CD4-positive, alpha-beta memory T cell (primary cell): ENCODE measurements at regions not wholly inside any gene's neighbourhood (a gene's known extent, or its start where the extent isn't known, plus 50 kb on each side); places are given as distances from the start of the nearest gene placed in this dataset.
"Not testable (repeated sequence)": the region's sequence is repeated elsewhere in the genome, so short reads cannot be mapped to it uniquely, and the experiment has no call there.

Source experiments
- CTCF ChIA-PET: fragments of 350-600 bp; sonication (Branson Sonifier 250); formaldehyde crosslinking; loops from one replicate; lab custom pipeline; 2021; ENCODE audit warnings: inconsistent platforms; ENCODE audit not compliant: partially characterized antibody; lab: Charles Lee
- POLR2A ChIA-PET: fragments of 350-600 bp; sonication (Branson Sonifier 250); formaldehyde crosslinking; loops from one replicate; lab custom pipeline; 2021; ENCODE audit not compliant: partially characterized antibody; lab: Charles Lee
- DNase-seq, 5 donors: peaks; one replicate each; pipeline versions ENCODE4 v3.0.0 to v3.0.0-alpha.2; 2020 to 2022; ENCODE audit warnings: mixed read lengths in 1 of 5
- H3K27ac ChIP-seq: one replicate; pipeline ENCODE4 v1.7.0; 2013; ENCODE audit warnings: low read depth, low read length
- H3K27me3 ChIP-seq: 2 replicates; pipeline ENCODE4 v1.7.0; 2013; ENCODE audit warnings: mild to moderate bottlenecking, low read length, moderate library complexity; ENCODE audit not compliant: insufficient read depth
- H3K36me3 ChIP-seq: 2 replicates; pipeline ENCODE4 v1.7.0; 2013; ENCODE audit warnings: mild to moderate bottlenecking, low read length, moderate library complexity; ENCODE audit not compliant: insufficient read depth
- H3K4me1 ChIP-seq: 2 replicates; pipeline ENCODE4 v1.7.0; 2013; ENCODE audit warnings: mild to moderate bottlenecking, low read length, moderate library complexity; ENCODE audit not compliant: insufficient read depth
- H3K4me3 ChIP-seq, 2 donors: one replicate each; pipeline ENCODE4 v1.7.0; 2013; ENCODE audit warnings: low read length in 2 of 2, mild to moderate bottlenecking in 1 of 2
- H3K9me3 ChIP-seq, 2 donors: one replicate each; pipeline ENCODE4 v1.7.0; 2013; ENCODE audit warnings: low read length in 2 of 2, control low read depth in 1 of 2; ENCODE audit not compliant: control insufficient read depth in 1 of 2
- H3K27ac Mint-ChIP-seq, 7 donors: one replicate each; pipeline ENCODE4 v1.8.0; 2020 to 2021; ENCODE audit warnings: mixed read lengths in 7 of 7, mild to moderate bottlenecking in 6 of 7, inconsistent platforms in 3 of 7, moderate library complexity in 3 of 7
- H3K27me3 Mint-ChIP-seq, 2 donors: one replicate each; pipeline ENCODE4 v1.8.0; 2020 to 2021; ENCODE audit warnings: mixed read lengths in 2 of 2
- H3K36me3 Mint-ChIP-seq, 2 donors: one replicate each; pipeline ENCODE4 v1.8.0; 2020 to 2021; ENCODE audit warnings: mixed read lengths in 2 of 2, inconsistent platforms in 1 of 2, mild to moderate bottlenecking in 1 of 2
- H3K4me1 Mint-ChIP-seq, 4 donors: one replicate each; pipeline ENCODE4 v1.8.0; 2020 to 2021; ENCODE audit warnings: mixed read lengths in 4 of 4, mild to moderate bottlenecking in 1 of 4
- H3K4me3 Mint-ChIP-seq, 8 donors: one replicate each; pipeline ENCODE4 v1.8.0; 2020 to 2021; ENCODE audit warnings: mixed read lengths in 8 of 8, mild to moderate bottlenecking in 7 of 8, moderate library complexity in 6 of 8, inconsistent platforms in 3 of 8
- H3K9me3 Mint-ChIP-seq, 8 donors: one replicate each; pipeline ENCODE4 v1.8.0; 2020 to 2021; ENCODE audit warnings: mixed read lengths in 8 of 8, mild to moderate bottlenecking in 5 of 8, inconsistent platforms in 3 of 8, moderate library complexity in 1 of 8
- intact Hi-C: fragments of 100-400 bp; cut with micrococcal nuclease; formaldehyde crosslinking; loops from one replicate; pipeline ENCODE4 v1.15.1; 2023

GRCh38 chr14:27668531-27668930 lies 1070.7 kb upstream of the NOVA1 start:
- no peaks in the 10 kb centered on the region for H3K4me1 Mint-ChIP-seq
- no peak overlapping the region for H3K27ac Mint-ChIP-seq
- H3K27ac ChIP-seq: no peak overlapping the region
- H3K27me3 Mint-ChIP-seq: no peaks in the 10 kb centered on the region
- ChIA-PET CTCF (no interaction called here), POLR2A (no interaction called here)
- peaks cover 4 to 43% (median 30%) of the 10 kb centered on the region in 8 donors for H3K9me3 Mint-ChIP-seq
- peaks cover 0 to 8% of the 10 kb centered on the region in 2 donors for H3K9me3 ChIP-seq
- H3K4me1 ChIP-seq: no peaks in the 10 kb centered on the region
- intact Hi-C loops: no loop called here
- H3K27me3 ChIP-seq: no peaks in the 10 kb centered on the region
- no peaks in the 10 kb centered on the region for H3K36me3 Mint-ChIP-seq
- H3K36me3 ChIP-seq: no peaks in the 10 kb centered on the region
- no peak for DNase-seq
- no peak overlapping the region for H3K4me3 ChIP-seq
- no peak overlapping the region for H3K4me3 Mint-ChIP-seq

GRCh38 chr14:27672047-27672446 lies 1074.2 kb upstream of the NOVA1 start:
- Histone ChIP-seq H3K36me3 (no peaks in the 10 kb centered on the region), H3K9me3 (peaks cover 0 to 8% of the 10 kb centered on the region in 2 donors), H3K4me1 (no peaks in the 10 kb centered on the region), H3K27me3 (no peaks in the 10 kb centered on the region), H3K4me3 (no peak overlapping the region), H3K27ac (no peak overlapping the region)
- DNase-seq: no peak
- no peak overlapping the region for H3K27ac Mint-ChIP-seq
- H3K9me3 Mint-ChIP-seq: peaks cover 4 to 32% (median 25%) of the 10 kb centered on the region in 8 donors
- no peaks in the 10 kb centered on the region for H3K4me1 Mint-ChIP-seq
- H3K36me3 Mint-ChIP-seq: no peaks in the 10 kb centered on the region
- ChIA-PET CTCF (no interaction called here), POLR2A (interaction anchor here (0.5 kb wide), 1 partner anchor 201 kb away, joined by 3 read pairs; no protein-coding TSS in a partner anchor)
- intact Hi-C loops: no loop called here
- no peak overlapping the region for H3K4me3 Mint-ChIP-seq
- no peaks in the 10 kb centered on the region for H3K27me3 Mint-ChIP-seq

GRCh38 chr14:27672811-27673737 lies 1075.2 kb upstream of the NOVA1 start:
- intact Hi-C loops, H3K27ac Mint-ChIP-seq: not testable (repeated sequence)

GRCh38 chr14:27686137-27686536 lies 1080.5 kb upstream of the FOXG1 start:
- intact Hi-C loops: no loop called here
- Histone ChIP-seq H3K9me3 (no peaks in the 10 kb centered on the region), H3K27ac (no peak overlapping the region), H3K4me3 (no peak overlapping the region), H3K27me3 (no peaks in the 10 kb centered on the region), H3K4me1 (no peaks in the 10 kb centered on the region), H3K36me3 (no peaks in the 10 kb centered on the region)
- H3K27ac Mint-ChIP-seq: no peak overlapping the region
- no peaks in the 10 kb centered on the region for H3K4me1 Mint-ChIP-seq
- POLR2A ChIA-PET: no interaction called here
- H3K4me3 Mint-ChIP-seq: no peak overlapping the region
- H3K36me3 Mint-ChIP-seq: no peaks in the 10 kb centered on the region
- H3K9me3 Mint-ChIP-seq: peaks cover 4 to 29% (median 10%) of the 10 kb centered on the region in 8 donors
- CTCF ChIA-PET: no interaction called here
- H3K27me3 Mint-ChIP-seq: no peaks in the 10 kb centered on the region
- DNase-seq: no peak

More at GRCh38 chr14:27672811-27673737, 1075.2 kb upstream of the NOVA1 start:
- H3K36me3 ChIP-seq, H3K27ac ChIP-seq, H3K36me3 Mint-ChIP-seq, H3K4me1 ChIP-seq, H3K27me3 Mint-ChIP-seq, H3K4me3 Mint-ChIP-seq, POLR2A ChIA-PET, H3K27me3 ChIP-seq, H3K9me3 ChIP-seq, H3K4me1 Mint-ChIP-seq, DNase-seq, H3K4me3 ChIP-seq, CTCF ChIA-PET: not testable (repeated sequence)
- H3K9me3 Mint-ChIP-seq: peaks cover 4 to 32% (median 24%) of the 10 kb centered on the region in 8 donors

- no peak overlapping the region for H3K4me3 ChIP-seq
- H3K36me3 ChIP-seq: no peaks in the 10 kb centered on the region
- no peaks in the 10 kb centered on the region for H3K9me3 ChIP-seq
- H3K27me3 Mint-ChIP-seq: no peaks in the 10 kb centered on the region
- intact Hi-C loops: no loop called here
- H3K27me3 ChIP-seq: no peaks in the 10 kb centered on the region
- no peak overlapping the region for H3K27ac ChIP-seq
- peaks cover 4 to 24% (median 10%) of the 10 kb centered on the region in 8 donors for H3K9me3 Mint-ChIP-seq
- POLR2A ChIA-PET: no interaction called here
- no peaks in the 10 kb centered on the region for H3K36me3 Mint-ChIP-seq
- no peaks in the 10 kb centered on the region for H3K4me1 Mint-ChIP-seq
- CTCF ChIA-PET: no interaction called here
- no peak for DNase-seq
- H3K4me1 ChIP-seq: no peaks in the 10 kb centered on the region
- H3K4me3 Mint-ChIP-seq: no peak overlapping the region
- H3K27ac Mint-ChIP-seq: no peak overlapping the region
Observed at GRCh38 chr14:27688841-27689444, 1077.6 kb upstream of the FOXG1 start.

GRCh38 chr14:27712364-27712763 lies 1054.2 kb upstream of the FOXG1 start:
- no peak overlapping the region for H3K27ac Mint-ChIP-seq
- Histone ChIP-seq H3K27ac (no peak overlapping the region), H3K9me3 (peaks cover 0 to 4% of the 10 kb centered on the region in 2 donors), H3K27me3 (no peaks in the 10 kb centered on the region), H3K4me3 (no peak overlapping the region), H3K4me1 (no peaks in the 10 kb centered on the region), H3K36me3 (no peaks in the 10 kb centered on the region)
- H3K27me3 Mint-ChIP-seq: no peaks in the 10 kb centered on the region
- H3K36me3 Mint-ChIP-seq: no peaks in the 10 kb centered on the region
- POLR2A ChIA-PET: no interaction called here
- intact Hi-C loops: no loop called here
- no peak for DNase-seq
- H3K4me1 Mint-ChIP-seq: no peaks in the 10 kb centered on the region
- CTCF ChIA-PET: no interaction called here
- peaks cover 12 to 58% (median 28%) of the 10 kb centered on the region in 8 donors for H3K9me3 Mint-ChIP-seq
- no peak overlapping the region for H3K4me3 Mint-ChIP-seq

- Mint-ChIP-seq H3K4me3 (no peak overlapping the region), H3K27me3 (no peaks in the 10 kb centered on the region), H3K4me1 (no peaks in the 10 kb centered on the region), H3K27ac (no peak overlapping the region), H3K9me3 (peaks cover 14 to 60% (median 27%) of the 10 kb centered on the region in 8 donors), H3K36me3 (no peaks in the 10 kb centered on the region)
- H3K27me3 ChIP-seq: no peaks in the 10 kb centered on the region
- intact Hi-C loops: no loop called here
- DNase-seq: no peak
- ChIA-PET CTCF (no interaction called here), POLR2A (no interaction called here)
- no peaks in the 10 kb centered on the region for H3K36me3 ChIP-seq
- no peak overlapping the region for H3K27ac ChIP-seq
- H3K9me3 ChIP-seq: no peaks in the 10 kb centered on the region
- H3K4me1 ChIP-seq: no peaks in the 10 kb centered on the region
- no peak overlapping the region for H3K4me3 ChIP-seq
Observed at GRCh38 chr14:27715561-27715960, 1051.0 kb upstream of the FOXG1 start.
